ENCODE measurements at regions not wholly inside any gene's neighbourhood (a gene's known extent, or its start where the extent isn't known, plus 50 kb on each side); places are given as distances from the start of the nearest gene placed in this dataset.

- intact Hi-C loops (cut with DNase I; ENCODE audit: low total_unique reads), result no loop called here
Measured at GRCh38 chr15:56532721-56533460, 68.0 kb upstream of the MNS1 start.

GRCh38 chr15:56530157-56530556 lies 65.2 kb upstream of the MNS1 start:
- intact Hi-C loops (cut with DNase I; ENCODE audit: low total_unique reads) (no loop called here), in situ Hi-C loops (cut with MboI; ENCODE audit: low pct_ligation_motif_present in 1 of 4, low pct_unique_long_range_greater_than_20kb in 1 of 4, low sequenced_read_pairs in 3 of 4) (no loop called here)
- WGBS, 2 donors (ENCODE audit: low coverage in 1 of 2), result 76 to 84% methylated on average over 1 of the region's 1 CpG
- no peaks in the 10 kb centered on the region for H3K36me3 ChIP-seq
- H3K27me3 ChIP-seq, result no peaks in the 10 kb centered on the region
- no peak for DNase-seq
- H3K4me1 ChIP-seq, result no peaks in the 10 kb centered on the region
- TF ChIP-seq POLR2AphosphoS5 (IDR thresholded peaks at IDR 0.05) (no peak), EP300 (IDR thresholded peaks at IDR 0.05; ENCODE audit: low read depth) (no peak), POLR2A (IDR thresholded peaks at IDR 0.05) (no peak), CTCF (IDR thresholded peaks at IDR 0.05) (no peak)
- H3K27ac ChIP-seq, result no peak overlapping the region
- no peaks in the 10 kb centered on the region for H3K9me3 ChIP-seq
- no peak overlapping the region for H3K4me3 ChIP-seq

More at GRCh38 chr15:56532721-56533460, 68.0 kb upstream of the MNS1 start:
- TF ChIP-seq CTCF (IDR thresholded peaks at IDR 0.05) (no peak), EP300 (IDR thresholded peaks at IDR 0.05; ENCODE audit: low read depth) (no peak), POLR2A (IDR thresholded peaks at IDR 0.05) (no peak), POLR2AphosphoS5 (IDR thresholded peaks at IDR 0.05) (no peak)
- Histone ChIP-seq H3K9me3 (no peaks in the 10 kb centered on the region), H3K4me1 (no peaks in the 10 kb centered on the region), H3K27ac (no peak overlapping the region), H3K4me3 (no peak overlapping the region), H3K36me3 (no peaks in the 10 kb centered on the region), H3K27me3 (no peaks in the 10 kb centered on the region)
- WGBS, 2 donors (ENCODE audit: low coverage in 1 of 2), result 55 to 61% methylated on average over 3 to 4 of the region's 4 CpGs
- in situ Hi-C loops (cut with MboI; ENCODE audit: low pct_ligation_motif_present in 1 of 4, low pct_unique_long_range_greater_than_20kb in 1 of 4, low sequenced_read_pairs in 3 of 4), result no loop called here
- no peak for DNase-seq

GRCh38 chr15:56528136-56528535 lies 63.2 kb upstream of the MNS1 start:
- no peak overlapping the region for H3K27ac ChIP-seq
- WGBS, 2 donors (ENCODE audit: low coverage in 1 of 2), result 36 to 60% methylated on average over 1 to 3 of the region's 3 CpGs
- H3K9me3 ChIP-seq, result no peaks in the 10 kb centered on the region
- in situ Hi-C loops (cut with MboI; ENCODE audit: low pct_ligation_motif_present in 1 of 4, low pct_unique_long_range_greater_than_20kb in 1 of 4, low sequenced_read_pairs in 3 of 4), result no loop called here
- H3K36me3 ChIP-seq, result no peaks in the 10 kb centered on the region
- H3K4me1 ChIP-seq, result no peaks in the 10 kb centered on the region
- intact Hi-C loops (cut with DNase I; ENCODE audit: low total_unique reads), result loop anchor here (10.0 kb wide), 2 partner anchors 63 to 317 kb away; partner anchors contain the start of gene MNS1
- no peak overlapping the region for H3K4me3 ChIP-seq
- TF ChIP-seq CTCF (IDR thresholded peaks at IDR 0.05) (no peak), EP300 (IDR thresholded peaks at IDR 0.05; ENCODE audit: low read depth) (no peak), POLR2A (IDR thresholded peaks at IDR 0.05) (no peak), POLR2AphosphoS5 (IDR thresholded peaks at IDR 0.05) (no peak)
- DNase-seq, result no peak
- H3K27me3 ChIP-seq, result no peaks in the 10 kb centered on the region

- H3K27ac ChIP-seq, result no peak overlapping the region
- no peaks in the 10 kb centered on the region for H3K9me3 ChIP-seq
- H3K4me1 ChIP-seq, result no peaks in the 10 kb centered on the region
- in situ Hi-C loops (cut with MboI; ENCODE audit: low pct_ligation_motif_present in 1 of 4, low pct_unique_long_range_greater_than_20kb in 1 of 4, low sequenced_read_pairs in 3 of 4), result no loop called here
- no peaks in the 10 kb centered on the region for H3K36me3 ChIP-seq
- no peaks in the 10 kb centered on the region for H3K27me3 ChIP-seq
- DNase-seq, result no peak
- H3K4me3 ChIP-seq, result no peak overlapping the region
- intact Hi-C loops (cut with DNase I; ENCODE audit: low total_unique reads), result loop anchor here (10.0 kb wide), 2 partner anchors 60 to 320 kb away; partner anchors contain the start of gene MNS1
- TF ChIP-seq POLR2AphosphoS5 (IDR thresholded peaks at IDR 0.05) (no peak), POLR2A (IDR thresholded peaks at IDR 0.05) (no peak), EP300 (IDR thresholded peaks at IDR 0.05; ENCODE audit: low read depth) (no peak), CTCF (IDR thresholded peaks at IDR 0.05) (no peak)
Measured at GRCh38 chr15:56524915-56525314, 60.0 kb upstream of the MNS1 start.

Measured in transverse colon (tissue), 4 donors.